NK-92 treated with Interleukin-12 subunit alpha and Interleukin-12 subunit beta, amount 100 ng/mL, for 24 hours (cell line): ENCODE measurements at regions not wholly inside any gene's neighbourhood (a gene's known extent, or its start where the extent isn't known, plus 50 kb on each side); places are given as distances from the start of the nearest gene placed in this dataset.
"Not testable (repeated sequence)": the region's sequence is repeated elsewhere in the genome, so short reads cannot be mapped to it uniquely, and the experiment has no call there.

Experiments used
- DNase-seq: peaks from one replicate; lab custom pipeline; 2025; lab: John Stamatoyannopoulos, UW

GRCh38 chr19:27744926-27745768, 1467.8 kb downstream of the UQCRFS1 start:
- no peak for DNase-seq

GRCh38 chr19:27742041-27742440, 1470.9 kb downstream of the UQCRFS1 start:
- DNase-seq: no peak

GRCh38 chr19:27741236-27741635, 1471.7 kb downstream of the UQCRFS1 start:
- DNase-seq: no peak

GRCh38 chr19:27740396-27740795, 1472.6 kb downstream of the UQCRFS1 start:
- no peak for DNase-seq

GRCh38 chr19:27738569-27739193, 1474.3 kb downstream of the UQCRFS1 start:
- no peak for DNase-seq

DNA sequence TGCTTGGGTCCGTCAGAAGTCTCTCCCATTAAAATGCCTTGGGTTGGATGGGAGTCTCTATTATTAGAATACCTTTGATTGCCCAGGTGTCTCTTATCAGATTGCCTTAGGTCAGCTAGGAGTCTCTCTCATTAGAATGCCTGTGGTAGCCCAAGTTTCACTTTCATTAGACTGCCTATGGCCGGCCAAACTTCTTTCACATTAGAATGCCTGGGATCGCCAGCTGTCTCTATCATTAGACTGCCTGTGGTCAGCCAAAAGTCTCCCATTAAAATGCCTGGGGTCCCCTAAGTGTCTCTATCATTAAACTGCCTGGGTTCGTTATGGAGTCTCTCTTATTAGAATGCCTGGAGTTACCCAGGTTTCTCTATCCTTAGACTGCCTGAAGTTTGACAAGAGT, 1476.7 kb downstream of the UQCRFS1 start:
- no peak for DNase-seq

- no peak for DNase-seq
Measured at GRCh38 chr19:27735314-27735713, 1477.6 kb downstream of the UQCRFS1 start.

GRCh38 chr19:27734496-27735220, 1478.3 kb downstream of the UQCRFS1 start:
- no peak for DNase-seq

DNA sequence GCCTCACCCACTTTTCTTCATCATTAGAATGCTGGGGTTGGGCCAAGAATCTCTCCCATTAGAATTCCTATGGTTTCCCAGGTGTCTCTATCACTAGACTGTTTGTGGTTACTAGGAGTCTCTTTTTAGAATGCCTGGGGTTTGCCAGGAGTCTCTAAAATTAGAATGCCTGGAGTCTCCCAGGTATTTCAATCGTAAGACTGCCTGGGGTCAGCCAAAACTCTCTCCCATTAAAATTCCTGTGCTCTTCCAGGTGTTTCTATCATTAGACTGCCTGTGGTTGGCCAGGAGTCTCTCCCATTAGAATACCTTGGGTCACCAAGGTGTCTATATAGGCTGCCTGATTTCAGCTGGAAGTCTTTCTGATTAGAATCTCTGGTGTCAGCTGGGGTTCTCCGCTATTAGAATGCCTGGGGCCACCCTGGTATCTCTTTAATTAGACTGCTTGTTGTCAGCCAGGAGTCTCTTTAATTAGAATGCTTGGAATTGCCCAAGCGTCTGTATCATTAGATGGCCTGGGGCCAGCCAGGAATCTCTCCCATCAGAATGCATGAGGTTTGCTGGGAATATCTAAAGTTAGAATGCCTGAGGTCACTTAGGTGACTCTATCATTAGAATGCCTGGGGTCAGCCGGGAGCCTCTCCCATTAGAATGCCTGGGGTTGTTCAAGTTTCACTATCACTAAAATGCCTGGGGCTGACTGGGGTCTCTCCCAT, 1479.2 kb downstream of the UQCRFS1 start:
- DNase-seq: no peak

DNA sequence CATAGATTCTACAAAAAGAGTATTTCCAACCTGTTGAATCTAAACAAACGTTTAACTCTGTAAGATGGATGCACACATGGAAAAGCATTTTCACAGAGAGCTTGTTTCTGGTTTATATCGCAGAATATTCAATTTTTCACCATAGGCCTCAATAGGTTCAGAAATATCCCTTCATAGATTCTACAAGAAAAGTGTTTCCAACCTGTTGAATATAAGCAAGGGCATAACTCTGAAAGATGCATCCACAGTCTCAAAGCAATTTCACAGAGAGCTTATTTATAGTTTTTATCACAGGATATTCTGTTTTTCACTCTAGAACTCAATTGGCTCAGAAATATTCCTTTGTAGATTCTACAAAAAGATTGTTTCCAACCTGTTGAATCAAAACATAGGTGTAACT, 1483.6 kb downstream of the UQCRFS1 start:
- no peak for DNase-seq

DNA sequence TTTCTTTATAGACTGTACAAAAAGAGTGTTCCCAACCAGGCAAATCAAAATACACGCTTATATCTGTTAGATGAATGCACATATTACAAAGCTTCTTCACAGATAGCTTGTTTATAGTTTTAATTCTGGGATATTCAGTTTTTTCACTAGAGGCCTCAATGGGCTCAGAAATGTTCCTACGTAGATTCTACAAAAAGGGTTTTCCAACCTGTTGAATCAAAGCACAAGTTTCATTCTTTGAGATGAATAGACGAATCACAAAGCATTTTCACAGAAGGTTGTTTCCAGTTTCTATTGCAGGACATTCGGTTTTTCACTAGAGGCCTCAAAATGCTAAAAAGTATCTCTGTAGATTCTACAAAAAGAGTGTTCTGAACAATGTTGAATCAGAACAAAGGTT, 1490.3 kb downstream of the UQCRFS1 start:
- DNase-seq: no peak

- no peak for DNase-seq
Measured at GRCh38 chr19:27720155-27720554, 1492.8 kb downstream of the UQCRFS1 start.

GRCh38 chr19:27719034-27719433, 1493.9 kb downstream of the UQCRFS1 start:
- DNase-seq: no peak

DNA sequence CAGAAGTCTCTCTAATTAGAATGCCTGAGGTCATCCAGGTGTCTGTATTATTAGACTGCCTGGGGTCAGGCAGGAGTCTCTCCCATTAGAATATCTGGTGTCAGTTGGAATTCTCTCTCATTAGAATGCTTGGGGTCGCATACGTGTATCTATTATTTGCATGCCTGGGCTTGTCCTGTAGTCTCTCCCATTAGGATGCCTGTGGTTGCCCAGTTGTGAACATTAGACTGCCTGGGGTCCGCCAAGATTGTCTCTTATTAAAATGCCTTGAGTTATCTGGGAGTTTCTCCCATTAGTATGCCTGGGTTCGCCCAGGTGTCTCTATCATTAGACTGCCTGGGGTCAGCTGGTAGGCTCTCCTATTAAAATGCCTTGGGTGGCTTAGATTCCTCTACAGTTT, 1494.7 kb downstream of the UQCRFS1 start:
- no peak for DNase-seq

DNA sequence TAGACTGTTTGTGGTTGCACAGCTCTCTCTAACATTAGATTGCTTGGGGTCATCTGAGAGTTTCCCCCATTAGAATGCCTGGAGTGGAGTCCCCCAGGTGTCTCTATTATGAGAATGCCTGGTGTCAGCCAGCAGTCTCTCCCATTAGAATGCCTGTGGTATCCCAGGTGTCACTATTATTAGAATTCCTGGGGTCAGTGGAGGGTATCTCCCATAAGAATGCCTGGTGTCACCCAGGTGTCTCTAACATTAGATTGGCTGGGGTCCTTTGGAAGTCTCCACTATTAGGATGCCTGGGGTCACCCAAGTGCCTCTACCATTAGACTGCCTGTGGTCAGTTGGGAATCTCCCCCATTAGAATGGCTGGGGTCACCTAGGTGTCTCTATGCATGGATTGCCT, 1495.1 kb downstream of the UQCRFS1 start:
- no peak for DNase-seq

DNA sequence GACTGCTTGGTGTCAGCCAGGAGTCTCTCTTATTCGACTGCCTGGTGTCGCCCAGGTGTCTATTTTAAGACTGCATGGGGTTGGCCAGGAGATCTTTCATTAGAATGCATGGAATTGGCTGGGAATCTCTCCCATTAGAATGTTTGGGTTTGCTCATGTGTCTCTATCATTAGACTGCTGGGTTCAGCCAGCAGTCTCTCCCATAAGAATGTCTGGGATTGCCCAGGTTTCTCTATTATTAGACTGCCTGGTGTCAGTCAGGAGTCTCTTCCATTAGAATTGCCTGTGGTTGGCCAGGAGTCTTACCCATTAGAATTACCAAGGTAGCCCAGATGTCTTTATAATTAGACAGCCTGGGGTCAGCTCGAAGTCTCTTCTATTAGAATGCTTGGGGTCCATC, 1496.0 kb downstream of the UQCRFS1 start:
- DNase-seq: no peak

- DNase-seq: no peak
Measured at GRCh38 chr19:27714857-27715256, 1498.1 kb downstream of the UQCRFS1 start.

GRCh38 chr19:27709496-27709895, 1503.5 kb downstream of the UQCRFS1 start:
- DNase-seq: no peak

- DNase-seq: not testable (repeated sequence)
Measured at GRCh38 chr19:27708986-27709385, 1504.0 kb downstream of the UQCRFS1 start.

DNA sequence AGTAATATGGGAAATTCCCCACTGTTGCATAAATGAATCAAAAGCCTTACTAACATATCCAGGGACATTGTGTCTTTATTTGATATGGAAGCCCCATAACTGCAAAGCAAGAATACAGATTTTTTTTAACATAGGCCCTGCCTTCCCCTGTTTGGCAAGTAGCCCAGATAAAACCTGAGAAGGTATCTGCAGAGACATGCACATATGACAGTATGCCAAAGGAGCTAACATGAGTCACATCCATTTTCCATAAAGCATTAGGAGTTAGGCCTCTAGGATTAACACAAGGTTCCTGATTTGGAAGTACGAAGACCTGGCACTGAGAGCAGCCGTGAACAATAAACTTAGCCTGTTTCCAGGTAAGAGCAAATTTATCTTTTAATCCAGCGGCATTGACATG, 1505.9 kb downstream of the UQCRFS1 start:
- DNase-seq: not testable (repeated sequence)

DNA sequence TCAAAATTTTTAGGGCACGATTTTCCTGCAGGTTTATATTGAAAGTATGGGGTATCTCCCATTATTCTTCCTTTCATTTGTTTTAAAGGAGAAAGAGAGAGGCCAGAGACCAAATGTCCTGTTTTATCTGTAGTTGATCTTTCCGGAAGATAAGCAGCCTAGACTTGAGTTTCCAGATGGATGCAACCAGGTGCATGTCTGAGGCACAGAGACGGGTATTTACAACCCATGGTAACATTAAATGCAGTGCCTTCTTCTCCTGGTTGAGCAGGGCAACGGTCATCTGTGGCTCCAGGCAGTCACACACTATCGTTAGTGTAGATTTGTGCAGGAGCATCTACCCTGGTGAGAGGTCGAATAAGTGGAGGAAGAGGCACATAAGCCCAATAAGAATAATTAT, 1507.1 kb downstream of the UQCRFS1 start:
- no peak for DNase-seq

- no peak for DNase-seq
Measured at GRCh38 chr19:27694361-27695055, 1518.4 kb downstream of the UQCRFS1 start.
